Esophagus muscularis mucosa (tissue), 4 donors: ENCODE measurements at regions not wholly inside any gene's neighbourhood (a gene's known extent, or its start where the extent isn't known, plus 50 kb on each side); places are given as distances from the start of the nearest gene placed in this dataset.

Experiments used
- DNase-seq: peaks from one replicate; pipeline ENCODE4 v3.0.0-alpha.2; 2017; ENCODE audit errors: extremely low spot score
- H3K27ac ChIP-seq, 4 donors: fragments of 200-600 bp; sonication (generic); replicated peaks in 1 of 4; 1 replicate in 3 of 4; 2 replicates in 1 of 4; pipeline ENCODE4 v1.5.1; 2016 to 2019; ENCODE audit warnings: mild to moderate bottlenecking in 1 of 4
- H3K27me3 ChIP-seq, 4 donors: fragments of 200-600 bp; sonication (generic); one replicate each; pipeline versions ENCODE4 v1.5.1 to v1.6.0; 2016 to 2019
- H3K36me3 ChIP-seq, 4 donors: fragments of 200-600 bp; sonication (generic); one replicate each; pipeline ENCODE4 v1.5.1; 2016 to 2019
- H3K4me1 ChIP-seq, 4 donors: fragments of 200-600 bp; sonication (generic); one replicate each; pipeline ENCODE4 v1.5.1; 2016 to 2019
- H3K4me3 ChIP-seq, 4 donors: fragments of 200-600 bp; sonication (generic); 1 replicate in 2 of 4; 2 replicates in 2 of 4; pipeline ENCODE4 v1.5.1; 2016 to 2019; ENCODE audit warnings: mild to moderate bottlenecking in 4 of 4, moderate library complexity in 1 of 4
- H3K9me3 ChIP-seq, 4 donors: fragments of 200-600 bp; sonication (generic); 1 replicate in 3 of 4; 2 replicates in 1 of 4; pipeline ENCODE4 v1.5.1; 2016 to 2019
- EP300 ChIP-seq: sonication (generic); formaldehyde crosslinking; IDR thresholded peaks from one replicate; pipeline ENCODE4 v1.6.1; 2017; ENCODE audit warnings: antibody characterized with exemption
- POLR2A ChIP-seq: fragments of 450-650 bp; IDR thresholded peaks from one replicate; pipeline ENCODE4 v1.6.1; 2017; ENCODE audit warnings: antibody characterized with exemption, moderate library complexity, mild to moderate bottlenecking, low read depth
- POLR2AphosphoS5 ChIP-seq, 2 donors: sonication (generic); formaldehyde crosslinking; IDR thresholded peaks; one replicate each; pipeline ENCODE4 v1.6.1; 2017; ENCODE audit warnings: antibody characterized with exemption in 2 of 2
- WGBS: methylation state at CpG from one replicate; pipeline ENCODE4 v1.1.5; 2018; 5-methylcytosine and 5-hydroxymethylcytosine counted together
- intact Hi-C: fragments of 100-400 bp; cut with DNase I; formaldehyde crosslinking; loops from one replicate; pipeline ENCODE4 v1.15.1; 2023
- TF ChIP-seq, protein P1 (sequence below), 3 experiments: fragments of 200-600 bp in 2 of 3; fragments of 450-650 bp in 1 of 3; sonication (generic) in 2 of 3; IDR thresholded peaks; one replicate each; pipeline ENCODE4 v1.5.1; 2017 to 2019; ENCODE audit warnings: antibody characterized with exemption in 3 of 3, mild to moderate bottlenecking in 2 of 3, moderate library complexity in 1 of 3

DNA sequence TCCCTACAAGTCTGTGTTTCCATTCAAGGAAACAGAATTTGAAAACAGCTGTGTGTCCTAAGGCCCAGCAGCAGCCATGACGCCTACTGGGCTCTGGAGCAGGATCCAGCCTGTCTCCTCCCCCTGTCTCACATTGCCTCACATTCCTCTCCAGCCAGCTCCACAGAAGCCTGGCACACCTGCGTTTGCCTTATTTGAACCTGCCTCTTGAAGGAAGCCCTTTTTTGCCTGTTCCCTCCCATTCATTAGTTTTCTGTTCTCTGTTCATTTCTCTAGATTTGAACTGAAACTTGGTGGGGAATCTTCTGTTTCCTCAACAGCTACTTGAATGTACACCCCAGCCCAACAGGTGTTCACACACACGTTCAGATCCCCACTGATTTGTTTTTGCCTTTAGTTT, 890.5 kb downstream of the TUSC7 start:
- no peaks in the 10 kb centered on the region for H3K9me3 ChIP-seq
- H3K4me3 ChIP-seq, result no peak overlapping the region
- no peaks in the 10 kb centered on the region for H3K27me3 ChIP-seq
- H3K27ac ChIP-seq, result no peak overlapping the region
- no peak for DNase-seq
- H3K36me3 ChIP-seq, result no peaks in the 10 kb centered on the region
- intact Hi-C loops, result no loop called here
- TF ChIP-seq EP300 (no peak), POLR2AphosphoS5 (IDR thresholded peaks at IDR 0.05) (no peak), POLR2A (no peak)
- TF ChIP-seq, protein P1, sequence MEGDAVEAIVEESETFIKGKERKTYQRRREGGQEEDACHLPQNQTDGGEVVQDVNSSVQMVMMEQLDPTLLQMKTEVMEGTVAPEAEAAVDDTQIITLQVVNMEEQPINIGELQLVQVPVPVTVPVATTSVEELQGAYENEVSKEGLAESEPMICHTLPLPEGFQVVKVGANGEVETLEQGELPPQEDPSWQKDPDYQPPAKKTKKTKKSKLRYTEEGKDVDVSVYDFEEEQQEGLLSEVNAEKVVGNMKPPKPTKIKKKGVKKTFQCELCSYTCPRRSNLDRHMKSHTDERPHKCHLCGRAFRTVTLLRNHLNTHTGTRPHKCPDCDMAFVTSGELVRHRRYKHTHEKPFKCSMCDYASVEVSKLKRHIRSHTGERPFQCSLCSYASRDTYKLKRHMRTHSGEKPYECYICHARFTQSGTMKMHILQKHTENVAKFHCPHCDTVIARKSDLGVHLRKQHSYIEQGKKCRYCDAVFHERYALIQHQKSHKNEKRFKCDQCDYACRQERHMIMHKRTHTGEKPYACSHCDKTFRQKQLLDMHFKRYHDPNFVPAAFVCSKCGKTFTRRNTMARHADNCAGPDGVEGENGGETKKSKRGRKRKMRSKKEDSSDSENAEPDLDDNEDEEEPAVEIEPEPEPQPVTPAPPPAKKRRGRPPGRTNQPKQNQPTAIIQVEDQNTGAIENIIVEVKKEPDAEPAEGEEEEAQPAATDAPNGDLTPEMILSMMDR (IDR thresholded peaks at IDR 0.05), result no peak
- WGBS, result 71% methylated on average over 3 of the region's 3 CpGs
- no peaks in the 10 kb centered on the region for H3K4me1 ChIP-seq

DNA sequence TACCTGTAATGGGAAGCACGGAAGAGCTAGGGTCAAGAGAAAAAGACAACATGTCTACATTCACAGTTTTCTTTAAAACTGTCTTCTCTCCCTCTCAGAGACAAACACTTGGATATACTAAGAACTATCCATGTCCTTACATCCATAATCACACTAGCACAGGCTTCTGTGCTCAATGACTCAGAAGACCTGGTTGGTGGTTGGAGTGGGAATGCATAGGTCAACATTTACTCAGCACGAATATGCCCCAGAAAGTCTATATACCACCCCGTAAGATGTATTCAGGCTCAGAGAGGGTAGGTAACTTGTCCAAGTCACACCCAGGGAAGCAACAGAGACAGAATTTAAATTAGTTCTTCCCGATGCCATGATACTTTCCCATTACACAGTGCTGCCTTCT, 891.1 kb downstream of the TUSC7 start:
- DNase-seq, result no peak
- H3K4me3 ChIP-seq, result no peak overlapping the region
- TF ChIP-seq, protein P1 (IDR thresholded peaks at IDR 0.05), result no peak
- TF ChIP-seq EP300, result no peak
- TF ChIP-seq POLR2AphosphoS5 (IDR thresholded peaks at IDR 0.05), result no peak
- TF ChIP-seq POLR2A, result no peak
- H3K9me3 ChIP-seq, result no peaks in the 10 kb centered on the region
- H3K27ac ChIP-seq, result no peak overlapping the region
- intact Hi-C loops, result no loop called here
- no peaks in the 10 kb centered on the region for H3K36me3 ChIP-seq
- no peaks in the 10 kb centered on the region for H3K27me3 ChIP-seq
- 94% methylated on average over 4 of the region's 4 CpGs for WGBS
- no peaks in the 10 kb centered on the region for H3K4me1 ChIP-seq

DNA sequence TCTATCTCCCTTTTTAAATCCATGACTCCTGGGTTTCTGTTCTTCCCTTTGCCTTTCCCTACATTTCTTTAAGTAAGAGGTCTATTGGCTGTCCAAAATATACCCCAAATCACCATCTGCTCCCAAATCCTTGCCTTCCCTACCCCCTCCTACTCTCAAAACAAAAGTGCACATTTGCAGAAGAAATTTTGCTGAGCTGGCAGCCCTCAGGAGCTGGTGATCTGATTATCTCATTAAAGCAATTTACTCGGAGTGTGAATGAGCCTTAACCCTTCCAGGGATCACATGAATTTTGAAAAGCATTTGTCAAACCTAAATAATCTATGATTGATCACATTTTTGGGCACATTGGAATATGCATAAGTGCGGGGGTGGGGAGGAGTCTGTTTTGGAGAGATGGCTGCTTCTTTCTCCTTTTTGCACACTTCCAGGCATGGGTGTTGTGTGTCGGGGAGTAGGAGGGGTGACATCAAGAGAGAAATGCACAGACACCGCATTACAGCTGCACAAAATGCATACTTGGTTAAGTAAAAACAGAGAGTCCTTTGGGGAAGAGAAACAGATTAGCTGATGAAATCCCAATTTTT, 892.6 kb downstream of the TUSC7 start:
- H3K27me3 ChIP-seq, result no peaks in the 10 kb centered on the region
- no peaks in the 10 kb centered on the region for H3K36me3 ChIP-seq
- no peak for DNase-seq
- H3K9me3 ChIP-seq, result no peaks in the 10 kb centered on the region
- no peak for TF ChIP-seq EP300
- TF ChIP-seq, protein P1 (IDR thresholded peaks at IDR 0.05), result no peak
- TF ChIP-seq POLR2A, result no peak
- TF ChIP-seq POLR2AphosphoS5 (IDR thresholded peaks at IDR 0.05), result no peak
- intact Hi-C loops, result no loop called here
- whole genome bisulfite sequencing, result 73% methylated on average over 4 of the region's 4 CpGs
- H3K27ac ChIP-seq, result no peak overlapping the region
- no peaks in the 10 kb centered on the region for H3K4me1 ChIP-seq
- H3K4me3 ChIP-seq, result no peak overlapping the region

DNA sequence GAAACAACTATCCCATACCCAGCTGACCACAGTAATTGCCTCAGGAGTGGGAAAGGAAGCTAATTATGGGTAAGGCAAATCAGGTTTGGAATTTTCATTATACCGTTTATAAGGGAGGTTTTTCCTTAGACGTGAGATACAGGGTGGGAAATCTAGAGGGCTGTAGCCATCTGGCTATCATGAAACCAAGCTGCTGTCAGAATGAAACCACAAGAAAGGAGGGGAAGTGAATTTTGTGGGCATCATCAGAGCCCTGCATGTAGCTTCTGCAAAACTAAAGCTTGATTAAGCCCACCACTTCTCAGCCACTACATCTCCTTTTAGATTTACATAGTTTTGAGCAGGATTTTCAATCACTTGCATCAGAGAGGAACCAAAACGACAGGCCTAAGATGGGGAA, 893.5 kb downstream of the TUSC7 start:
- Histone ChIP-seq H3K9me3 (no peaks in the 10 kb centered on the region), H3K27ac (no peak overlapping the region), H3K4me1 (no peaks in the 10 kb centered on the region), H3K4me3 (no peak overlapping the region), H3K27me3 (no peaks in the 10 kb centered on the region), H3K36me3 (no peaks in the 10 kb centered on the region)
- TF ChIP-seq POLR2AphosphoS5 (IDR thresholded peaks at IDR 0.05) (no peak), EP300 (no peak)
- intact Hi-C loops, result no loop called here
- DNase-seq, result no peak
- 49% methylated on average over 3 of the region's 3 CpGs for whole genome bisulfite sequencing

DNA sequence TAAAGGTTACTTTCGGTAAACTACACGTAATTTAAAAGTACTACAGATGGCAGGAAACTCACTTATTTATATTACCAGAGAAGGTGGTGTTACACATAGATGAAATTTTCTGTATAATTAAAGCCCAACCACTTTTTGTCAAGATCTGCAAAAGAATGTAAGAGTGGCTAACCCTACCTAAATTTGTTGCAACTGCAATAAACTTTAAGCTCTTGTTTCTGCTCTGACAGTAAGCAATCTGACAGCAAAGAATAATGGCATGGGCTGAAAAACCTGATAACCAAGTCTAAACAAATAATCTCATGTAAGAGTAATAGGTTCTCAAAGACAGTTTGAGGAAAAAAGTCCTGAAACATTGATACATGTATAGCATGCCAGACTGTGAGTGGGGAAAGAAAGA, 897.3 kb downstream of the TUSC7 start:
- Histone ChIP-seq H3K27me3 (no peaks in the 10 kb centered on the region), H3K4me1 (no peaks in the 10 kb centered on the region), H3K27ac (no peak overlapping the region), H3K36me3 (no peaks in the 10 kb centered on the region), H3K9me3 (no peaks in the 10 kb centered on the region), H3K4me3 (no peak overlapping the region)
- DNase-seq, result no peak
- 49% methylated on average over 2 of the region's 2 CpGs for WGBS
- intact Hi-C loops, result no loop called here
- TF ChIP-seq POLR2AphosphoS5 (IDR thresholded peaks at IDR 0.05) (no peak), POLR2A (no peak), EP300 (no peak)
- TF ChIP-seq, protein P1 (IDR thresholded peaks at IDR 0.05), result no peak
